Type B pancreatic cell (in vitro differentiated cells): ENCODE measurements at regions not wholly inside any gene's neighbourhood (a gene's known extent, or its start where the extent isn't known, plus 50 kb on each side); places are given as distances from the start of the nearest gene placed in this dataset.
"Not testable (repeated sequence)": the region's sequence is repeated elsewhere in the genome, so short reads cannot be mapped to it uniquely, and the experiment has no call there.

Experiments used
- DNase-seq: peaks from one replicate; pipeline ENCODE4 v3.0.0; 2021; ENCODE audit warnings: mixed read lengths; ENCODE audit not compliant: unreplicated experiment; ENCODE audit errors: extremely low spot score
- H3K27ac Mint-ChIP-seq: 2 replicates; pipeline ENCODE4 v1.8.0; 2021; ENCODE audit warnings: mild to moderate bottlenecking, mixed read lengths
- H3K27me3 Mint-ChIP-seq: 2 replicates; pipeline ENCODE4 v1.8.0; 2021; ENCODE audit warnings: mixed read lengths
- H3K36me3 Mint-ChIP-seq: 2 replicates; pipeline ENCODE4 v1.8.0; 2021; ENCODE audit warnings: mixed read lengths
- H3K4me1 Mint-ChIP-seq: one replicate; pipeline ENCODE4 v1.8.0; 2021; ENCODE audit warnings: mixed read lengths; ENCODE audit not compliant: unreplicated experiment
- H3K4me3 Mint-ChIP-seq: 2 replicates; pipeline ENCODE4 v1.8.0; 2021; ENCODE audit warnings: mild to moderate bottlenecking, mixed read lengths
- H3K9me3 Mint-ChIP-seq: 2 replicates; pipeline ENCODE4 v1.8.0; 2021; ENCODE audit warnings: mixed read lengths
- CTCF ChIP-seq: fragments of 200-600 bp; sonication (generic); conservative IDR thresholded peaks from 2 replicates; pipeline ENCODE4 v1.5.0; 2021; ENCODE audit warnings: antibody characterized with exemption, mild to moderate bottlenecking

GRCh38 chr4:26052663-26053541 lies 138.9 kb downstream of the SMIM20 start:
- no peak for TF ChIP-seq CTCF
- peaks cover 26% of the 10 kb centered on the region for H3K4me1 Mint-ChIP-seq
- H3K27me3 Mint-ChIP-seq, result peaks cover 13% of the 10 kb centered on the region
- no peak overlapping the region for H3K4me3 Mint-ChIP-seq
- no peak overlapping the region for H3K27ac Mint-ChIP-seq
- peaks cover 7% of the 10 kb centered on the region for H3K9me3 Mint-ChIP-seq
- no peaks in the 10 kb centered on the region for H3K36me3 Mint-ChIP-seq
- no peak for DNase-seq

GRCh38 chr4:26053761-26054160 lies 139.7 kb downstream of the SMIM20 start:
- DNase-seq, result no peak
- Mint-ChIP-seq H3K4me3 (no peak overlapping the region), H3K36me3 (no peaks in the 10 kb centered on the region), H3K27me3 (peaks cover 13% of the 10 kb centered on the region), H3K4me1 (peaks cover 20% of the 10 kb centered on the region), H3K27ac (no peak overlapping the region), H3K9me3 (peaks cover 7% of the 10 kb centered on the region)
- no peak for TF ChIP-seq CTCF

- H3K27ac Mint-ChIP-seq, result no peak overlapping the region
- H3K4me1 Mint-ChIP-seq, result peaks cover 7% of the 10 kb centered on the region
- H3K4me3 Mint-ChIP-seq, result no peak overlapping the region
- no peak for TF ChIP-seq CTCF
- peaks cover 6% of the 10 kb centered on the region for H3K27me3 Mint-ChIP-seq
- H3K9me3 Mint-ChIP-seq, result no peaks in the 10 kb centered on the region
- no peak for DNase-seq
- H3K36me3 Mint-ChIP-seq, result no peaks in the 10 kb centered on the region
Measured at GRCh38 chr4:26055855-26056254, 141.8 kb downstream of the SMIM20 start.

- Mint-ChIP-seq H3K27me3 (peaks cover 8% of the 10 kb centered on the region), H3K36me3 (no peaks in the 10 kb centered on the region), H3K9me3 (no peaks in the 10 kb centered on the region), H3K4me1 (peaks cover 1% of the 10 kb centered on the region), H3K4me3 (no peak overlapping the region), H3K27ac (no peak overlapping the region)
- TF ChIP-seq CTCF, result no peak
- no peak for DNase-seq
Measured at GRCh38 chr4:26056406-26056805, 142.4 kb downstream of the SMIM20 start.

- DNase-seq, H3K4me3 Mint-ChIP-seq, H3K9me3 Mint-ChIP-seq, H3K27ac Mint-ChIP-seq, H3K36me3 Mint-ChIP-seq, H3K27me3 Mint-ChIP-seq, H3K4me1 Mint-ChIP-seq: not testable (repeated sequence)
Measured at GRCh38 chr4:26057839-26058238, 143.8 kb downstream of the SMIM20 start.

GRCh38 chr4:26058537-26058936 lies 144.5 kb downstream of the SMIM20 start:
- H3K27ac Mint-ChIP-seq, result no peak overlapping the region
- H3K36me3 Mint-ChIP-seq, result no peaks in the 10 kb centered on the region
- DNase-seq, result no peak
- TF ChIP-seq CTCF, result no peak
- no peaks in the 10 kb centered on the region for H3K9me3 Mint-ChIP-seq
- no peak overlapping the region for H3K4me3 Mint-ChIP-seq
- H3K4me1 Mint-ChIP-seq, result no peaks in the 10 kb centered on the region
- peaks cover 8% of the 10 kb centered on the region for H3K27me3 Mint-ChIP-seq
